B cell (primary cell): ENCODE measurements at regions not wholly inside any gene's neighbourhood (a gene's known extent, or its start where the extent isn't known, plus 50 kb on each side); places are given as distances from the start of the nearest gene placed in this dataset.

ENCODE experiments used
- ATAC-seq: fragments of 200-7000 bp; cut with Tn5 transposase; one replicate; pipeline ENCODE4 v1.10.0; 2021; ENCODE audit warnings: low read depth, mild to moderate bottlenecking, moderate number of reproducible peaks, moderate library complexity
- CTCF ChIA-PET: fragments of 350-600 bp; sonication (Branson Sonifier 250); formaldehyde crosslinking; loops from one replicate; lab custom pipeline; 2021; ENCODE audit warnings: antibody characterized with exemption, inconsistent platforms; lab: Charles Lee
- POLR2A ChIA-PET: fragments of 350-600 bp; sonication (Branson Sonifier 250); formaldehyde crosslinking; loops from one replicate; lab custom pipeline; 2021; ENCODE audit warnings: antibody characterized with exemption; lab: Charles Lee
- DNase-seq: peaks from one replicate; pipeline ENCODE4 v3.0.0; 2013
- H2AFZ ChIP-seq: 2 replicates; pipeline ENCODE4 v1.6.1; 2012; ENCODE audit warnings: mild to moderate bottlenecking, low read depth, low read length; ENCODE audit not compliant: insufficient read depth, poor library complexity, severe bottlenecking
- H3K27ac ChIP-seq, 2 donors: 1 replicate in 1 of 2; 2 replicates in 1 of 2; pipeline ENCODE4 v1.5.1; 2012 to 2013; ENCODE audit warnings: low read length in 2 of 2, mild to moderate bottlenecking in 2 of 2, moderate library complexity in 1 of 2
- H3K27me3 ChIP-seq, 4 experiments: fragments of 200-600 bp in 1 of 4; sonication (generic) in 1 of 4; replicated peaks in 1 of 4; 1 replicate in 2 of 4; 2 replicates in 2 of 4; pipeline versions ENCODE4 v1.6.1 to v1.7.0; 2013 to 2016; ENCODE audit warnings: low read length in 3 of 4, mild to moderate bottlenecking in 2 of 4, mixed read lengths in 1 of 4, moderate library complexity in 1 of 4; ENCODE audit not compliant: insufficient read depth in 4 of 4, control insufficient read depth in 3 of 4; ENCODE audit errors: control extremely low read depth in 1 of 4
- H3K36me3 ChIP-seq, 2 experiments: replicated peaks in 1 of 2; 1 replicate in 1 of 2; 2 replicates in 1 of 2; pipeline versions ENCODE4 v1.6.1 to v1.7.1; 2013; ENCODE audit warnings: low read length in 1 of 2; ENCODE audit not compliant: insufficient read depth in 2 of 2, control insufficient read depth in 1 of 2; ENCODE audit errors: control extremely low read depth in 1 of 2, extremely low read depth in 1 of 2
- H3K4me1 ChIP-seq, 2 donors: fragments of 200-600 bp in 1 of 2; sonication (generic) in 1 of 2; 1 replicate in 1 of 2; 2 replicates in 1 of 2; pipeline versions ENCODE4 v1.5.1 to v1.6.1; 2013 to 2017; ENCODE audit warnings: low read length in 2 of 2; ENCODE audit not compliant: control insufficient read depth in 2 of 2, insufficient read depth in 2 of 2
- H3K4me2 ChIP-seq: replicated peaks from 2 replicates; pipeline ENCODE3; 2012; ENCODE audit warnings: mild to moderate bottlenecking, low read depth, low read length; ENCODE audit not compliant: poor library complexity, severe bottlenecking
- H3K4me3 ChIP-seq, 5 experiments: fragments of 200-600 bp in 1 of 5; sonication (generic) in 1 of 5; 1 replicate in 3 of 5; 2 replicates in 2 of 5; pipeline versions ENCODE4 v1.5.1 to v1.7.0; 2011 to 2016; ENCODE audit warnings: low read length in 4 of 5, mild to moderate bottlenecking in 4 of 5, low read depth in 2 of 5, control low read depth in 1 of 5, moderate library complexity in 1 of 5; ENCODE audit not compliant: insufficient read depth in 1 of 5; ENCODE audit errors: control extremely low read depth in 1 of 5, extremely low read depth in 1 of 5
- H3K79me2 ChIP-seq: fragments of 200-600 bp; sonication (generic); one replicate; pipeline ENCODE4 v1.6.0; 2016; ENCODE audit warnings: low read length; ENCODE audit not compliant: control insufficient read depth, insufficient read depth
- H3K9ac ChIP-seq: fragments of 200-600 bp; sonication (generic); 2 replicates; pipeline ENCODE4 v1.6.1; 2017; ENCODE audit warnings: mild to moderate bottlenecking, low read length, moderate library complexity
- H3K9me3 ChIP-seq, 3 donors: one replicate each; pipeline versions ENCODE4 v1.6.1 to v1.7.1; 2013; ENCODE audit warnings: low read length in 2 of 3; ENCODE audit not compliant: control insufficient read depth in 2 of 3, insufficient read depth in 1 of 3; ENCODE audit errors: control extremely low read depth in 1 of 3
- H4K20me1 ChIP-seq: 2 replicates; pipeline ENCODE4 v1.6.0; 2012; ENCODE audit warnings: mild to moderate bottlenecking, low read length; ENCODE audit not compliant: insufficient read depth, control insufficient read depth, poor library complexity, severe bottlenecking
- H3K27ac Mint-ChIP-seq: one replicate; pipeline ENCODE4 v1.8.0; 2021; ENCODE audit warnings: mixed read lengths
- H3K27me3 Mint-ChIP-seq: one replicate; pipeline ENCODE4 v1.8.0; 2021; ENCODE audit warnings: mixed read lengths
- H3K4me1 Mint-ChIP-seq: one replicate; pipeline ENCODE4 v1.8.0; 2021; ENCODE audit warnings: mixed read lengths
- H3K4me3 Mint-ChIP-seq: one replicate; pipeline ENCODE4 v1.8.0; 2021; ENCODE audit warnings: mixed read lengths
- H3K9me3 Mint-ChIP-seq: one replicate; pipeline ENCODE4 v1.8.0; 2022; ENCODE audit warnings: mixed read lengths; ENCODE audit not compliant: insufficient read depth
- CTCF ChIP-seq: fragments of 200-600 bp; IDR thresholded peaks from one replicate; pipeline ENCODE4 v1.8.0; 2022; ENCODE audit warnings: antibody characterized with exemption, mild to moderate bottlenecking
- EZH2 ChIP-seq: IDR thresholded peaks from 2 replicates; pipeline ENCODE4 v1.6.1; 2012; ENCODE audit warnings: borderline replicate concordance, low read depth, mild to moderate bottlenecking, moderate library complexity, low read length; ENCODE audit not compliant: insufficient read depth, poor library complexity, severe bottlenecking
- WGBS: methylation state at CpG from one replicate; pipeline ENCODE4 v1.1.5; 2013; ENCODE audit warnings: missing lambda C conversion rate; ENCODE audit not compliant: insufficient coverage; 5-methylcytosine and 5-hydroxymethylcytosine counted together
- intact Hi-C: fragments of 100-400 bp; cut with micrococcal nuclease; formaldehyde crosslinking; loops from one replicate; pipeline ENCODE4 v1.10.0; 2022

GRCh38 chr11:116112087-116112935 lies 608.1 kb upstream of the CADM1 start:
- Mint-ChIP-seq H3K4me3 (no peak overlapping the region), H3K9me3 (no peaks in the 10 kb centered on the region), H3K27ac (no peak overlapping the region), H3K4me1 (no peaks in the 10 kb centered on the region), H3K27me3 (peaks cover 3% of the 10 kb centered on the region)
- ChIA-PET POLR2A (no interaction called here), CTCF (no interaction called here)
- no peaks in the 10 kb centered on the region for H3K27me3 ChIP-seq
- no peaks in the 10 kb centered on the region for H3K79me2 ChIP-seq
- DNase-seq (no peak), ATAC-seq (no peak)
- no peak overlapping the region for H3K9ac ChIP-seq
- intact Hi-C loops = no loop called here
- no peak overlapping the region for H3K27ac ChIP-seq
- H2AFZ ChIP-seq = no peak overlapping the region
- peaks cover 0 to 20% (median 0%) of the 10 kb centered on the region in 3 donors for H3K9me3 ChIP-seq
- H3K4me1 ChIP-seq = no peaks in the 10 kb centered on the region
- TF ChIP-seq CTCF (no peak), EZH2 (no peak)
- 63% methylated on average over 2 of the region's 9 CpGs for WGBS
- H3K4me2 ChIP-seq = no peak overlapping the region
- H3K36me3 ChIP-seq = no peaks in the 10 kb centered on the region
- no peaks in the 10 kb centered on the region for H4K20me1 ChIP-seq
- no peak overlapping the region for H3K4me3 ChIP-seq

GRCh38 chr11:116111546-116111945 lies 607.3 kb upstream of the CADM1 start:
- ATAC-seq = no peak
- Mint-ChIP-seq H3K4me3 (no peak overlapping the region), H3K4me1 (no peaks in the 10 kb centered on the region), H3K27me3 (peaks cover 3% of the 10 kb centered on the region), H3K27ac (no peak overlapping the region), H3K9me3 (no peaks in the 10 kb centered on the region)
- ChIA-PET POLR2A (no interaction called here), CTCF (no interaction called here)
- no peak for DNase-seq
- Histone ChIP-seq H3K4me1 (no peaks in the 10 kb centered on the region), H3K9me3 (peaks cover 0 to 20% (median 0%) of the 10 kb centered on the region in 3 donors), H3K4me3 (no peak overlapping the region), H3K4me2 (no peak overlapping the region), H3K27me3 (no peaks in the 10 kb centered on the region), H3K27ac (no peak overlapping the region), H4K20me1 (no peaks in the 10 kb centered on the region), H3K79me2 (no peaks in the 10 kb centered on the region), H3K36me3 (no peaks in the 10 kb centered on the region), H3K9ac (no peak overlapping the region), H2AFZ (no peak overlapping the region)
- intact Hi-C loops = no loop called here
- WGBS = 92% methylated on average over 1 of the region's 3 CpGs
- no peak for TF ChIP-seq EZH2
- no peak for TF ChIP-seq CTCF
